ENCODE measurements at regions not wholly inside any gene's neighbourhood (a gene's known extent, or its start where the extent isn't known, plus 50 kb on each side); places are given as distances from the start of the nearest gene placed in this dataset.

GRCh38 chr4:124943938-124944337, 231.4 kb upstream of the ANKRD50 start:
- TF ChIP-seq POLR2A (IDR thresholded peaks at IDR 0.05) (no peak), CTCF (IDR thresholded peaks at IDR 0.05) (no peak)
